HEK293 (cell line): ENCODE measurements at regions not wholly inside any gene's neighbourhood (a gene's known extent, or its start where the extent isn't known, plus 50 kb on each side); places are given as distances from the start of the nearest gene placed in this dataset.

Experiments
- CTCF ChIP-seq: fragments of 450-650 bp; formaldehyde crosslinking; IDR thresholded peaks from 2 replicates; pipeline ENCODE4 v1.5.1; 2016; ENCODE audit warnings: missing biosample characterization, missing genetic modification characterization
- KLF17 ChIP-seq: fragments of 450-650 bp; formaldehyde crosslinking; IDR thresholded peaks from 2 replicates; pipeline ENCODE4 v1.5.1; 2016; ENCODE audit warnings: missing biosample characterization, missing genetic modification characterization
- PRDM4 ChIP-seq: fragments of 450-650 bp; formaldehyde crosslinking; IDR thresholded peaks from 2 replicates; pipeline ENCODE4 v1.5.1; 2017; ENCODE audit warnings: missing biosample characterization, missing genetic modification characterization
- REST ChIP-seq: fragments of 450-650 bp; formaldehyde crosslinking; IDR thresholded peaks from 2 replicates; pipeline ENCODE4 v1.5.1; 2016; ENCODE audit warnings: missing biosample characterization, missing genetic modification characterization
- ZFP37 ChIP-seq: fragments of 450-650 bp; formaldehyde crosslinking; IDR thresholded peaks from 2 replicates; pipeline ENCODE4 v1.5.1; 2016; ENCODE audit warnings: missing biosample characterization, missing genetic modification characterization
- ZFP41 ChIP-seq: fragments of 450-650 bp; formaldehyde crosslinking; IDR thresholded peaks from 2 replicates; pipeline ENCODE4 v1.5.1; 2016; ENCODE audit warnings: missing biosample characterization, missing genetic modification characterization, borderline replicate concordance
- ZNF398 ChIP-seq: fragments of 450-650 bp; formaldehyde crosslinking; IDR thresholded peaks from 2 replicates; pipeline ENCODE4 v1.5.1; 2017; ENCODE audit warnings: missing biosample characterization, missing genetic modification characterization

- TF ChIP-seq CTCF = no peak
- no peak for TF ChIP-seq ZFP37 (tag by site-specific recombination)
- TF ChIP-seq REST (tag by site-specific recombination) = no peak
- TF ChIP-seq ZNF398 (tag by site-specific recombination) = no peak
- TF ChIP-seq KLF17 (tag by site-specific recombination) = no peak
- TF ChIP-seq PRDM4 = no peak
- no peak for TF ChIP-seq ZFP41 (tag by site-specific recombination)
Observed at GRCh38 chr3:67831262-67831661, 176.8 kb upstream of the SUCLG2 start.
